HUDEP-2 (cell line): ENCODE measurements at regions not wholly inside any gene's neighbourhood (a gene's known extent, or its start where the extent isn't known, plus 50 kb on each side); places are given as distances from the start of the nearest gene placed in this dataset.

ENCODE experiments used
- DNase-seq, 76 experiments: peaks; one replicate each; lab custom pipeline; 2025; ENCODE audit not compliant: unreplicated experiment in 76 of 76; lab: John Stamatoyannopoulos, UW

DNA sequence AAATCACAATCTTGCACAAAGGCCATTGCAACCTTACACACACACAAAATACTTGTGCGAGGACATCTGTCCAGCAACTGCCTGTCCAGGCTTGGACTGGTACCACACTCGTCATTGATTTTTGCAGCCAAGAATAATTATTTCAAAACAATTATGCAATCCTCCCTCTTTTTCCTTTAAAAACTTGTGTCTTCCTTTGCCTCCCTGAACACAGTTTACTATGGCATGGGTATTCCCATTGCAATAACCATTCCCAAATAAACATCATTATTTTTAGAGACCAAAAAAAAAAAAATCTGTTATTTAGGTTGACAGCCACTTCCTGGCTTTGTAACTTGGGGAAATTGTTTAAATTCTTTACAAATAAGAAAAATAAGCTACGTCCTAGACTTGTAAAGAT, 54.0 kb downstream of the C11orf91 start:
- DNase-seq: no peak

DNA sequence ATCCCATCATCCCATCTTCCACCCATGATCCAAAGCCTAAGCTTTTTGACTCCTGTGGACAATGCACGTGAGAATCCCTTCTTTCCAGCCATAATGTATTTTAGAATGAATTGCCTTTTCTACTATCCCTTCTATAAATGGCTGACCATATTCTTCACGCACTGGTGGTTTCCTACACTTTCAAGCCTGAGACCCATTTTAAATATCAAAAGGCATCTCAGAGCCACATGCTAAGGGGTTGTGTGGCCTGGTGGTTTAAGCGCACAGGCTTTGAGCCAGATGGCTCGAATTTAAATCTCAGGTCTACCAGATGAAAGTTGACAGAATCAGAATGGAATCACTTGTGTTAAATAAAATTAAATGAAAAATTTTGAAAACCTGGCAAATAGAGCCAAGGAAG, 54.5 kb downstream of the C11orf91 start:
- DNase-seq: no peak

DNA sequence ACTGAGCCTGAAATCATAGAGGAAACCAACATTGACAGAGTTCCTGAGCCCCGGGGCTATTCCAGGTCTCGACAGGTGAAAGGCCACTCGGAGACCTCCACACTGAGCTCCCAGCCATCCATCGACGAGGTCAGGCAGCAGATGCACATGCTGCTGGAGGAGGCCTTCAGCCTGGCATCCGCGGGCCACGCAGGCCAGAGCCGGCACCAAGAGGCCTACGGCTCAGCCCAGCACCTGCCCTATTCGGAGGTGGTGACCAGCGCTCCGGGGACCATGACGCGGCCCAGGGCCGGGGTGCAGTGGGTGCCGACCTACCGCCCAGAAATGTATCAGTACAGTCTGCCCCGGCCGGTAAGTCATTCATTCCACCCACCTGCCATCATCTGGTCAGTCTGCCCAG, 54.9 kb downstream of the C11orf91 start:
- DNase-seq: no peak

DNA sequence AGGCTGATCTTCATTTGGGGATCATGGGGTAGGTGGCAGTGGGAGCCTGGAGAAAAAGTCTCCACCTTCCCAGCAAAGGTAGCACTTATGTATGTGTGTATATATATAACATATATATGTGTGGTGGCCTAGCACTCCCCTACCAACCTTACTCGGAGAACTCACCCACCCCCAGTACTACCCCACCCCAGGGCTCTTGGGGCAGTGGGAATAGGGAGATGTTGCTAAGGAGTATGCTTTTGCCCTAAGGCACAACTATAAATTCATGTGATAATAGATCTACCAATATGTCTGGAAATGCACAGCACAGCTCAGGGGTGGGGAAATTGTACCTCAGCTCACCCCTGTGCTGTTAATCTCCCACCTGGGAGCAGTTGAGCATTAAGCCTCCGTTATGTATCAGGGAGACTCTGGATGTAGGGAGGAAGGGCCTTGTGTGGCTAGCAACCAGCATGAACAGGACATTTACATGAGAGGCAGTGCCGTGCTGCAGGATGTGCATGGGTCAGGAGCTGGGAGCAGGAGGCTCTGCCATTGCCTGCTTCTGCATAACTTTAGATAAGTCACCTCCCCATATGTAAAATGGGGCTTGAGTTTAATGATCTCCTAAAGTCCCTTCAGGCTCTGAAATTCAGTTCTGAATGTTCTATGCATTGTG, 57.3 kb downstream of the C11orf91 start:
- no peak for DNase-seq

DNA sequence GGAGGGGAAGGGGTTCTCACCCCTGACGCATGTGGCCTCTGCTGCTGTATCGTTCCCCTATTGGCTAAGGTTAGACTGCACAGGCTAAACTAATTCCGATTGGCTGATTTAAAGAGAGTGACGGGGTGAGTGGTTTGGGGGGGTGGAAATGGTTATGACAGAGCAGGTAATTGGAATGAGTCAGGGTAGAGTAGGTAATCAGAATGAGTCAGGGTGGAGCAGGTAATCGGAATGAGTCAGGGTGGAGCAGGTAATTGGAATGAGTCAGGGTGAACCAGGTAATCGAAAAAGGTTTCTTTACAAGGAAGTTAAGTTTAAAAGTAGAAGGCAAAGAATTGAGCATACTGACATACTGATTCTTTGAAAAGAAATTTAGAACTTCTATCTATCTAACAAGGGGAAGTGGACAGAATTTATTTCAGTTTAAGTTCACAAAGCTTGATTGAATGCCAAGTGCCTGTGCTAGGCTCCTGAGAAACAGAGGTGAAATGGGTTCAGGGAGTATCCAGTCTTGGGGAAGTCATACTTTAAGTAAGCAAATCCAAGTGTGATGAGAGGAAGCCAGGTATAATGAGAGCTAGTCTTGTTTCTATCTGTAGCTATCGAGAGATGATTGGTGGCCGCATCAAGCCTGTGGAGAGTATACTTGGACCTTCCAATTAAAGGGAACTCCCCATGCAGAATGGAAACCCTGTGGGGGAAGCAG, 58.0 kb downstream of the C11orf91 start:
- no peak for DNase-seq

DNA sequence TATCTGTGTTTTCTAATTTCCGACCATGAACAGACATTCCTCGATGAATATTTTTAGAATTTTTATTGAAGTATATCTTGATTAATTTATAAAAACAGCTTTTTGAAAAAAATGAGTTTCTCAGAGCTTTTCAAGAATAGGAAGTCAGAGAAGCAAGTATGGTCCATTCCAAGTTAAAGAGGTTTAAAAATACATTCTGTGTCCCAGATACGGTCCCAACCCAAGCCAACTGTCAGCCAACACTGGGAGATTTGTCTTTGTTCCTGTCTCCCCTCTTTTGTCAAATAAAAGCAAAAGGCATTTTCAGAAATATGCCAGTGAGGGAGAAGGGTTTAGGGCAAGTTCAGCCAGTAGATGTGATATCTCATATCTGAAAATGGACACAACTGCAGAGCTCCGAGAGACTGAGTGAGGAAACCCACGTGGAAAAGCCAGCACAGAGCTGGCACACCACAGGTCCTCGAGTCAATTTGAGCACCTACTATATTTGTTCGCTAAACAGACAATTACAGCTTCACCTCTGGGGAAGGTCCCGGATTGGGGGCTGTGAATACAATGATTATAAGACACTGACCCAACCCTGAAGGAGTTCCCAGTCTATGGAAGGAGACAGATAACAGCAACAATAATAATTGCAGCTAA, 59.8 kb downstream of the C11orf91 start:
- no peak for DNase-seq

DNA sequence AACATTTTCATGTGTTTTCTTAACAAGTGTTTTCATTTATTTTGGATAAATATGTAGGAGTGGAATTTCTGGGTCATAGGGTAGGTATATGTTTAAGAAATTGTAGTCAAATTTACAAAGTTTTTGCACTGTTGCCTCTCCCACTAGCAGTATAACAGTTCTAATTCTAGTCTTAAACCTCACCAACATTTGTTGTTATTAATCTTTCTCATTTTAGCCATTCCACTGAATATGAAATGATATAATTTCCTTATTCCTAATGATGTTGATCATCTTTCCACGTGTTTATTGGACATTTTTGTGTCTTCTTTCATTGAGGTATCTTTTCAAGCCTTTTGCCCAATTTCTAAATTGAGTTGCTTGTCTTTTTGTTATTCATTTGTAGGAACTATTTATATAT, 62.0 kb downstream of the C11orf91 start:
- no peak for DNase-seq

DNA sequence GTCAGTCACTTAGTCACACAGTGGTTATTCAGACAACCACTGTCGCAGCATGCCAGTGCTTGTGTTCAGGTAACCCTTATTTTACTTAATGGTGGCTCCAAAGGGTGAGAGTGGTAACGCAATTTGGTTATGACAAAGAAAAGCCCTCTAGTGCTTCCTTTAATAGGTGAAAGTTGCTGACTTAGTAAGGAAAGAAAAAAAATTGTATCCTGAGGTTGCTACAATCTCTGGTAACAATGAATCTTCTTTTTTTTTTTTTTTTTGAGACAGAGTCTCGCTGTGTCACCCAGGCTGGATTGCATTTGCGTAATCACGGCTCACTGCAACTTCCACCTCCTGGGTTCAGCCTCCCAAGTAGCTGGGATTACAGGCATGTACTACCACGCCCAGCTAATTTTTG, 64.5 kb downstream of the C11orf91 start:
- no peak for DNase-seq

DNA sequence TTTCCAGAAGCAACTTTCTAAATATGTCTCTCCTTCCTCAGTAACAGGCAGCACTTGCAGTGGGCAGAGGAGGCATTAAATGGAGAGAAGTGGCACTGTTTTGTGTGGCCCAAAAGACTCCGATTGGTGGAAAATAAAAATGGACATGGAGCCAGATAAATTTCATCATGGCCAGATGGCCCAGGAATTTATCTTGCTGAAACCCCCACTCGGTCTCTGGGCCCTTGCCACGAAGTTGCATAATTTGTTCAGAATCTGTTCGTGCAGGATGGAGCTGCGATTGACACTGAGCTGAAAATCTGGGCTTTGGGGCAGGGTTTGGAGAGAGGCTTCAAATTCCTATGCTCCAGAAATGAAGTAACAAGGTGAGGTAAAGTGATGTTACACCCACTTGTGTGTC, 65.5 kb downstream of the C11orf91 start:
- DNase-seq: no peak

DNA sequence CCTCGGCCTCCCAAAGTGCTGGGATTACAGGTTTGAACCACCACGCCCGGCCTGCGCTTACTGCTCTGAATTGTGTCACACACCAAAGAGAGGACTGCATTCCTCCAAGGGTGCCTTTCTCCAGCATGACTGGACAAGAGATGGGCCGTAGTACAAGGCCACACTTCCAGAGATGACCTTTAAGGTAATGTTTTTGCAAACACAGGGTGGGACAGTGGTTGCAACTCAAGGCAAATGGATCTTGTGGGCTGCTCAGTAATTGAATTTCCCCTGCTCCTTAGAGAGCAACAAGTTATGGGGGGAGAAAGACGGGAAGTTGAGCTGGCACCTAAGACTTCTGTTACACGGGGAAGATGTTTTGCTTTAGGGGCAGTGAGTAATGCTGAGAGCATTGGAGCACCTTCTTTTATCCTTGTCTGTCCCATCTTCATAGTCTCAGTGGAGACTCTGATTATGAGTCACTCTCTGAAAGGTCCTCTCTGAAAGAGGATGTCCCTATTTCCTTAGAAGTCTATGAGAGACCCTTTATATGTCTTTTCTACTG, 66.3 kb downstream of the C11orf91 start:
- no peak for DNase-seq

DNA sequence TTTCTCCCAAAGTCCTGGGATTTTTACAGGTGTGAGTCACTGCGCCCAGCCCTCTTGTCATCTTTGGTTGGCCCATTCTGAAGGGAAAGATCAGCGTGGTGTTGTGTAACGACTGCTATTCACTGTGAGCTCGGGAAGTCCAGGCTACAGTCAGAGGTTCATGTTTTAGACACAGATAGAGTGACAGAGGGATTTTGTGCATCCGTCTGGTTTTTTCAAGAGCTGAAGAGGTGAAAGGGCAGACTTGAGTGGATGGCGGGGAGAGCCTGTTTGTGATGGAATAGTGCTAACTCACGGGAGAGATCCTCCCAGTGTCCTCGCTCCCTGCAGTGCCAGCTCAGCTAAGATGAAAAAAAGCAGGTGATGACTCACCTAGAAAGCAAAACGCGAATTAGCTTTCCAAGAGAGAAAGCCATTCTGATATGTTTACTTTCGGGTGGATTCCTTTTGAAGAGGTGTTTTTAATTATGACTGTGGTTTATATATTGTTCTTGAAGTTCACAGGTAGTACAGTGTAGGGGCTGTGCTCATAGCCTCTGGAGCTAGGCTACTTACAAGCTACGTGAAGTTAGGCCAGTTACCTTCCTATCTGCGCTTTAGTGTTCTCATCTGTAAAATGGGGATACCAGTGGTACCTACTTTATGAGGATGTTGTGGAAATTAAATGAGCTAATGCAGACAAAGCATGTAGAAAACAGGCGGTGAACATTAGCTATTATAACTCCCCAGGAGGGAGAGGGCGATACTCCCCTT, 67.2 kb downstream of the C11orf91 start:
- no peak for DNase-seq

DNA sequence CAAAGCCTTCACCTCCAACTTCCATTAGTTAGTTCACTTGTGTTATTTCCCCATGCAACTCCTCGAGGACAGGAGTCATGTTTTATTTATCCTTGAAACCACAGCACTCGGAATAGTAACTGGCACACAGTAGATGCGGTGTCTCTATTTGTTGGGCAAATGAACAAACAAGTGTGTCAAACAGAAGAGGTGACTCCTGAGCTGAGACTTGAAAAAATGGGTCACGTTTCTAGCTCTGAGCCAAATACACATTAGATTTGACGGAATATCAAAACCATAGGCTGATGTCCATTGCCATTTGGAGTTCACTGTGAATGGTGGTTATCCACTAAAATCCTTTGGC, 68.9 kb downstream of the C11orf91 start:
- no peak for DNase-seq

DNA sequence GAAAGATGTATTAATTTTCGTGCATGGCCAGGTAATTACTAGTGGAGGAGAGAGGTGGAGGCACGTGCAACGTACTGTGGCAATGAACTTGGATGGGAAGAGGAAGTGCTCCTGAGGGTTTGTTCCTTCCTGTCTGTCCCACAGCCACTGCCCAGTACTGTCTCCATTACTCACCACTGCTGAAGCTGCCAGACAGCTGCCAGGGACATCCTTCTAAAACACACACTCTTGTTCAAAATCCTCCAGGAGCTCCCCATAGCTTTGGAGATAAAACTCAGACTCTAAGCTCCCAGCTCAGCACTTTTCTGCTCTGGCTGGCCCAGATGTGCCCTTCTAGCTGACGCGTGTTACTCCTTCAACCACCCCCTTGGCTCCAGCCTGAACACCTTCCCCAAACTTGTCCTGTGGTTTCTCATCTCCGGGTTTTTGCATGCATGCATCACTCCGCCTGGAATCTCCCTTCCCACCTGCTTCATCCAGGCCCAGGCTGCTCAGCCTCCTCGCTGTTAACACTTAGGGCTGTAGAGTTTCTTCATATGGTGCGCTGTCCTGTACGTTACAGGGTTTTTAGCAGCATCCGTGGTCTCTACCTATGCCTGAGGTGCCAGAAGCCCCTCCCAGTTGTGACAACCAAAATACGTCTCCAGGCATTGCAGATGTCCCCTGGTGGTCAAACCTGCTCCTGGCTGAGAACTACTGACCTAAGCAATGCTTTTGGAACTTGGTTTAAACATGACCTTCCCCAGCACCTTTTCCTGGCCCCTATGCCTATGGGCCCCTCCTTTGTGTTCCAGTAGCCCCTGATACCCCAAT, 69.5 kb downstream of the C11orf91 start:
- no peak for DNase-seq

DNA sequence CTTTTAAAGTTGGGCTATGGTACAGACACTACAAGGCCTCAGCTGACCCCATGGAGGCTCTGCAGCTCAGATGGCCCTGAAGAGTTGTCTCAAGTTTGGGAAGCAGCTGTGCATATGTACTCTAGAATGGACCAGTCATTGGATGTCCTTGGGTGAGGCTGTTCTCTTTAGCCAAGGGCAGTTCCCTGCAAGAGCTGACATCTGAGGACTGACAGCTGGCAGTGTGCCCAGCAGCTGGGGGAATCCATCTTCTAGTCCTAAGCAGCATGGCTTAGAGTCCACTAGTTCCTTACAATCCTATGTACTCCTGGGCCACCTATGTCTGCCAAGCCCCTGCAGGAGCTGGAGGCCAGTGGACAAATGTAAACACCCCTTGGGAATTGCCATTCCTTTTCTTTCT, 76.5 kb downstream of the C11orf91 start:
- peak in 6 of 76 experiments; percentile 0 to 5 (median 3) for DNase-seq

DNA sequence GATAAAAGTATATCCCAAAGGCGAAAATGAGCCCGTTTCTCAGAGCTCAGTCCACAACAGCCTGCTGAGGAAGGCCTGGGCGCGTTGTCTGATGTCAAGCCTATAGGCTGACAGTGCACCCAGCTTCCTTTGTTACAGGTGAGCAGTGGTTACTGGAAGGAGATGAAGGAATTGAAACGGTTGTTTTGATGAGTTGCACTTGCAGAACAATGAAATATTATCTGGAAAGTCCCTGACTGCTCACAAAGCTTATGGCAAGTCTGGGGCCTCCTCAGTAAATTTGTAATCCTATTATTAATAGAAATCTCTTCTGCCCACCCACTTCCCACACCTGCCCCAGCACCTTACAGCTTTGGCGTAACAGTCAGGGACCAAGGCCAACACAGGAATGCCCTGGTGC, 77.8 kb downstream of the C11orf91 start:
- no peak for DNase-seq

DNA sequence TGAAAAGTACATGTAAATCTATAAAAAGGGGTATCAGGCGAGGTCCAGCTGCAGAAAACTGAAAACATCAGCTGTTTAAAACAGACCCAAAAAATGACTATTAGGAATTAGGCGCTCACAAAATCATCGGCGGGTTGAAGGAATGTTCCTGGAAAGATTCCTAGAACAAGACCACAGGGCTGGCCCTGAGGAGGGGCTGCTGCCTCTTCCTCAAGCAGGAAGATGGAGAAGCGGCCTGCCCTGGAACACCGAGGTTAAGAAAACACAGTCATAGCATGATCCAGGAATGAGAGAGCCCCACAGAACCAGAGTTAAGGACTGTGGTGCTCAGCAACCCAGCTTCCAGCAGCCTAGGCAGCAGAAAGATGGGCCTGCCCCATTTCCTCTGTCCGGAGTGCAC, 78.4 kb downstream of the C11orf91 start:
- DNase-seq: no peak

DNA sequence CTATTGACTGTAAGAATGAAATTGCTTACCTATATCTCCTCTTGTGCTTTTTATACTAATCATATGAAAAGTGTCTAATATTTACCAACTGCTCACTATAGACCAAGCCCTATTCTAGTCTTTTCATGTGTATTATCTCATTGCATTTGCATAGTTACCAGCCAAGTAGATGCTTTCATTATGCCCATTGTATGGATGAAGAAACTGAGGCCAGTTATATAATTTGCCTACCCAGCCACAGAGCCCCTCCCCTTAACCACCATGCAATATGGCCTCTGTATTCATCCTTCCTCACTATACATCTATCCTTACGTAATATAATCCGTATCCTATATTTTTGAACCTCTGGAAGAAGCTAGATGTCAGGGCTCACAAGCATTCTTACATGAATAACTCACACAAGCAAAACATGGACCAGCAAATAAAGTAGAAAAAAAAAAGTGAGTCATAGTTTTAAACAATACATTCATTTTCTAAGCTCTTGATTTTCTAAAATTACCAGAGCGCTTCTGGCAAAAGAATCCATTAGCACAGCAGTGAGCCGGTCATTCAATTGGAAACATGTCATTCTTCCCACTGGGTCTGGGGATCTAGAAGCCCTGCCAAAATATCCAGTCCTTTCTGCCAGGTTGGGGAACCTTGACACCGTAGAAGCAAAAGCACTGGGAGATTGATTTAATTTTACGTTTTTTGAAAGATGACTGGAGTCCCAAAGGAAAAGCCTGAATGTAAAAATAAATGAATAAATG, 80.0 kb downstream of the C11orf91 start:
- no peak for DNase-seq

DNA sequence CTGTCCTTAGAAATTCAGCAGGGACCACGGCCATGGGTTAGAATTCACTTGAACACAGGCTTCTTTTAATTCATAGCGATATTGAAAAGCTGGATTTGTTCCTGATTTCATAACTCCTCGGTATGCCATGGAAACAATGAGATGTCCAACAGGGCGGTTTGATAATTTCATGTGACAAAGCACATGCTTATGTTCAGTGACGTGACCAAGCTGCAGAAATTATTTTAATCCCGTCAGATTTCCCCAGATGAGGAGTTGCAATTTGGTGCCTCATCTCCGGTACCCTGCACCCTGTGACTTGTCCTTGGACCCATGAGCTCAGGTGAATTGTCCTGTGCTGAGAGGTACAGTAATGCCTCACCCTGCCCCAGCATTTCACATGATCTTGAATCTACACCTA, 81.7 kb downstream of the C11orf91 start:
- no peak for DNase-seq

DNA sequence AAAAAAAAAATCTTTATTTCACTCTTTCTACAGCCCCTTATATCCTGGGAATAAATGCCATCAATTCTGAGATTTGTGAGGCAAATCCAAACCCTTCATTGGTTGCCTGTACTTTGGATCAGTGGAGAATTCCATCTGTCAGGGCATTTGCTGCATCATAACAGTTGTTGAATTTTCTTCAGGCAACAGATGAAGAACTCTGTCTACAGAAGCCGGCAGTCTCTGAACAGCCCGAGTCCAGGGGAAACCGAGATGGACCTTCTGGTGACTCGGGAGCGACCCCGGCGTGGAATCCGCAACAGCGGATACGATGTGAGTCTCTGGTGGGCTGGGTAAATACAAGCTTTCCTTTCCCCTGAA, 82.3 kb downstream of the C11orf91 start:
- DNase-seq: no peak
